Stomach smooth muscle (tissue), 2 donors: ENCODE measurements at regions not wholly inside any gene's neighbourhood (a gene's known extent, or its start where the extent isn't known, plus 50 kb on each side); places are given as distances from the start of the nearest gene placed in this dataset.
"Not testable (repeated sequence)": the region's sequence is repeated elsewhere in the genome, so short reads cannot be mapped to it uniquely, and the experiment has no call there.

Source experiments
- H3K27ac ChIP-seq: one replicate; pipeline ENCODE4 v1.7.0; 2013; ENCODE audit warnings: mild to moderate bottlenecking, low read length, inconsistent platforms
- H3K27me3 ChIP-seq, 2 donors: one replicate each; pipeline ENCODE4 v1.7.0; 2013; ENCODE audit warnings: low read length in 2 of 2; ENCODE audit not compliant: insufficient read depth in 2 of 2, control insufficient read depth in 1 of 2
- H3K36me3 ChIP-seq, 2 donors: one replicate each; pipeline ENCODE4 v1.7.0; 2013; ENCODE audit warnings: low read length in 2 of 2; ENCODE audit not compliant: control insufficient read depth in 2 of 2, insufficient read depth in 2 of 2
- H3K4me1 ChIP-seq: one replicate; pipeline ENCODE4 v1.7.0; 2013; ENCODE audit warnings: low read length; ENCODE audit not compliant: control insufficient read depth, insufficient read depth
- H3K4me3 ChIP-seq, 2 donors: one replicate each; pipeline ENCODE4 v1.7.0; 2013; ENCODE audit warnings: low read length in 2 of 2
- H3K9ac ChIP-seq, 2 donors: one replicate each; pipeline ENCODE4 v1.7.0; 2013; ENCODE audit warnings: low read length in 2 of 2, mild to moderate bottlenecking in 1 of 2
- H3K9me3 ChIP-seq, 2 donors: one replicate each; pipeline ENCODE4 v1.7.0; 2013; ENCODE audit warnings: low read length in 2 of 2; ENCODE audit not compliant: control insufficient read depth in 2 of 2
- donor health status: healthy.
- donor health status: Pancreatic carcinoma.

GRCh38 chr14:25699981-25700380, 650.0 kb upstream of the STXBP6 start:
- Histone ChIP-seq H3K27me3 (no peaks in the 10 kb centered on the region), H3K4me1 (no peaks in the 10 kb centered on the region), H3K36me3 (no peaks in the 10 kb centered on the region), H3K9ac (no peak overlapping the region), H3K9me3 (no peaks in the 10 kb centered on the region), H3K27ac (no peak overlapping the region), H3K4me3 (no peak overlapping the region)

DNA sequence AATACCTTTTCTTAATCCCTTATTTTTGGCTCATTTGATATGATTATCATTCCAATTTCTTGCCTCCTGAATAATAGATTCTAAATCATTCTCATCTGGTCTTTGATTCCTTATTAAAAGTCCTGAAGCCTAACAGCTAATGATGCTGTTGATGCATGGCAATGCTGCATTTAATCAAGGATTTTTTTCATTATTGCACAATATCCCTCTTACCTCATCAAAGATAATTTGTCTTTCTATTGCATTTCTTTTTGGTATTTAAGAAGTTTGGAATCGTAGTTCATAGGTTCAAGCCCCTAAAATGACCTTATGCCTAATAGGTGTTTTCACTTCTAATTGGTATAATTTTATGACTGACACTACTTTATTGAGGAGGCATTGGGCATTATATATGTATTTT, 648.2 kb upstream of the STXBP6 start:
- H3K27ac ChIP-seq, result no peak overlapping the region
- no peak overlapping the region for H3K9ac ChIP-seq
- no peaks in the 10 kb centered on the region for H3K9me3 ChIP-seq
- no peaks in the 10 kb centered on the region for H3K36me3 ChIP-seq
- H3K4me3 ChIP-seq, result no peak overlapping the region
- no peaks in the 10 kb centered on the region for H3K4me1 ChIP-seq
- H3K27me3 ChIP-seq, result no peaks in the 10 kb centered on the region

GRCh38 chr14:25696176-25696575, 646.2 kb upstream of the STXBP6 start:
- Histone ChIP-seq H3K9ac (no peak overlapping the region), H3K36me3 (no peaks in the 10 kb centered on the region), H3K27me3 (no peaks in the 10 kb centered on the region), H3K4me3 (no peak overlapping the region), H3K27ac (no peak overlapping the region), H3K4me1 (no peaks in the 10 kb centered on the region), H3K9me3 (no peaks in the 10 kb centered on the region)

DNA sequence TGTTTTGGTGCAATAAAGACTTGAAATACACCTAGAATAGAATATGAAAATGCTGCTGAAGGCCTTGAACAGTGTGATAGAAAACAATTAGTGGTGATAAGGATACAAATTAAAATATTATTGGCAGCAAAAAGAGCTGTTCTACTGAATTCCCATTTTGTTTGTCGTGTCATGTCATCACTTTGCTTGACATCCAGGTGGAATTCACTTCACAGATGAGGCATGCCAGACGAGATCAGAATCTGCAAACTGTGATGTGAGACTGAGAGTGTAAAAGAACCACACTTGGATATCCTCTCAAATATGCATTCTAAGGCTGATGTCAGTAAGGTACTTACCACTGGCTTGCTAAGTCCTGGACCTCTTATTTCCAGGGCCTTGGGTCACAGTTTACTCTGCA, 635.1 kb upstream of the STXBP6 start:
- H3K9me3 ChIP-seq, result no peaks in the 10 kb centered on the region
- H3K27me3 ChIP-seq, result no peaks in the 10 kb centered on the region
- no peaks in the 10 kb centered on the region for H3K36me3 ChIP-seq
- H3K4me3 ChIP-seq, result no peak overlapping the region
- H3K27ac ChIP-seq, result no peak overlapping the region
- no peak overlapping the region for H3K9ac ChIP-seq
- no peaks in the 10 kb centered on the region for H3K4me1 ChIP-seq

- no peak overlapping the region for H3K27ac ChIP-seq
- no peak overlapping the region for H3K4me3 ChIP-seq
- no peaks in the 10 kb centered on the region for H3K27me3 ChIP-seq
- no peaks in the 10 kb centered on the region for H3K9me3 ChIP-seq
- no peaks in the 10 kb centered on the region for H3K4me1 ChIP-seq
- H3K36me3 ChIP-seq, result no peaks in the 10 kb centered on the region
- no peak overlapping the region for H3K9ac ChIP-seq
These were observed 631.0 kb upstream of the STXBP6 start for GRCh38 chr14:25680934-25681333.

- not testable (repeated sequence) for H3K27ac ChIP-seq, H3K4me1 ChIP-seq, H3K36me3 ChIP-seq, H3K4me3 ChIP-seq, H3K9ac ChIP-seq, H3K27me3 ChIP-seq, H3K9me3 ChIP-seq
These were observed 630.6 kb upstream of the STXBP6 start for GRCh38 chr14:25680511-25680910.

DNA sequence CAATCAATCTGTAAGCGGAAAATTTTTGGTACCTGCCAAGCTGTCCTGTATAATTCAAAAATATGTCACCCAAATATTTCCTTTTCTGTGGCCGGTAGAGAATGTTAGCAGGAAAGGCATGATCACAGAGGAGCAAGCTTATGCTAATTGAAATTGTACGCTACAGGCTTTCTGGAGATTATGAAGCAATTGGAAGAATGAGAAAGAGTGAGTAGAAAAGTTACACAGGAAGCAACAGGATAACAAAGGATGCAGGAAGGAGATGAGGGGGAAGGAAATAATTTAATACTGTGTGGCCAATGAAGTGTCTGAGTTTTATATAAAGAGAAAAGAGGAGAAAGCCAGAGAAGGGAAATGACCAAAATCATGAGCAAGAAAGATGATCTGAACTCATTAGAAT, 627.2 kb upstream of the STXBP6 start:
- Histone ChIP-seq H3K27me3 (no peaks in the 10 kb centered on the region), H3K36me3 (no peaks in the 10 kb centered on the region), H3K4me3 (no peak overlapping the region), H3K4me1 (no peaks in the 10 kb centered on the region), H3K27ac (no peak overlapping the region), H3K9me3 (no peaks in the 10 kb centered on the region), H3K9ac (no peak overlapping the region)

DNA sequence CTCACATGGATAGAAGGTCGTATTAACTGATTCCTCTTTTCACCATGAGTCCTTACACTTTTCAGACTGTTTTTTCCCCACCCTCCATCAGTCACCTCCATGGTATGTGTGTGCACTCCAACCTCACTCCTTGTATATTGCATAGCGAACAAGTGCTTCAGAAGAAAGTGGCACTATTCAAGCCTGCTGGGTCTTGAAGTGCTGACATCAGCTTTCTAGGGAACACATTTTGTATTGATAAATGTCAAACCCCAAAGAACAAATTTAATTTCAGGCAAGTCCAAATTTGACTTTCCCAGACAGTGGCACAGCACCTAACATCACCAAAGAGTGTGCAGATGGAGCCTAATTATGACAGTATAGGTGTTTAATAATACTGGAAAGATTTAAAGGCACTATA, 617.4 kb upstream of the STXBP6 start:
- H3K4me1 ChIP-seq, result no peaks in the 10 kb centered on the region
- no peak overlapping the region for H3K27ac ChIP-seq
- no peaks in the 10 kb centered on the region for H3K36me3 ChIP-seq
- H3K4me3 ChIP-seq, result no peak overlapping the region
- H3K9ac ChIP-seq, result no peak overlapping the region
- peaks cover 0 to 3% of the 10 kb centered on the region in 2 donors for H3K9me3 ChIP-seq
- H3K27me3 ChIP-seq, result no peaks in the 10 kb centered on the region

DNA sequence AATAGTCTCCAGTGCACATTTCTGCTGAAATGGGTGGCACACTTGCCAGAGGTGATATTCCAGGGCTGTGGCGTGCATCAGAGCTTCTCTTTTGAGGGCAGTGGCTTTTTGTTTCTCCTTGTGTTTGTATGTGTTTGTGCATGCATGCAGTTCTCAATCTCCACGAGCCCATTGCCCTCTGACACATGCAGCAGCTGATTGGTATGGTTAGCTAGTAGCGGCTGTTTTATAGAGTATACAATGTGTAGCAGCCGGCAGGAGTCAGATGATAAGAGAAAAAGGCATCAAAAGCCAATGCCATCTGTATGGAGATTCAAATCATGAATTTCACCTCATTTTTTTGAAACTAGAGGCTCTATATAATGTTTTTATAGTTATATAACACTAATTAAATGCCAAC, 616.9 kb upstream of the STXBP6 start:
- Histone ChIP-seq H3K27ac (no peak overlapping the region), H3K9me3 (peaks cover 0 to 3% of the 10 kb centered on the region in 2 donors), H3K4me1 (no peaks in the 10 kb centered on the region), H3K9ac (no peak overlapping the region), H3K36me3 (no peaks in the 10 kb centered on the region), H3K27me3 (no peaks in the 10 kb centered on the region), H3K4me3 (no peak overlapping the region)

DNA sequence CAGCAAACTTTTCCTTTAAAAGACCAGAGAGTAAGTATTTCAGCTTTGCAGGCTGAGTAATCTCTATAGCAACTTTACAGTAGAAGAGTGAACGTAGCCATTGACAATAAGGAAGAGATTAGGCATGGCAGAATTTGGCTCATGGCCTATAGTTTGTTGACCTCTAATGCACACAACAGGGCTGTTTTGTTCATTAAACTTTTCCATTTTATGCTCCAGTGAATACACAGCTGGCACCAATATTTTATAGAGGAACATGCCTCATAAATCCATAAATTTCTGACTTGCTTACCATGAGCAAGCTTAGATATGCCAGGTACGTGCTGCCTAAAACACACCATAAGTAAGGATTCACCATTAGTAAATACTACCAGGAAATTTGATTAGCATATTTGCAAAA, 609.0 kb upstream of the STXBP6 start:
- Histone ChIP-seq H3K4me1 (no peaks in the 10 kb centered on the region), H3K4me3 (no peak overlapping the region), H3K27me3 (no peaks in the 10 kb centered on the region), H3K27ac (no peak overlapping the region), H3K9me3 (no peaks in the 10 kb centered on the region), H3K36me3 (no peaks in the 10 kb centered on the region), H3K9ac (no peak overlapping the region)

GRCh38 chr14:25630447-25630846, 580.5 kb upstream of the STXBP6 start:
- Histone ChIP-seq H3K27me3 (no peaks in the 10 kb centered on the region), H3K36me3 (no peaks in the 10 kb centered on the region), H3K4me3 (no peak overlapping the region), H3K27ac (no peak overlapping the region), H3K9ac (no peak overlapping the region), H3K9me3 (no peaks in the 10 kb centered on the region), H3K4me1 (no peaks in the 10 kb centered on the region)

- no peak overlapping the region for H3K4me3 ChIP-seq
- H3K36me3 ChIP-seq, result no peaks in the 10 kb centered on the region
- no peaks in the 10 kb centered on the region for H3K4me1 ChIP-seq
These were observed 579.0 kb upstream of the STXBP6 start for GRCh38 chr14:25628978-25629377.

More at GRCh38 chr14:25628978-25629377, 579.0 kb upstream of the STXBP6 start:
- no peaks in the 10 kb centered on the region for H3K9me3 ChIP-seq
- H3K27ac ChIP-seq, result no peak overlapping the region
- H3K27me3 ChIP-seq, result no peaks in the 10 kb centered on the region
- H3K9ac ChIP-seq, result no peak overlapping the region
